MM.1S (cell line): ENCODE measurements at regions not wholly inside any gene's neighbourhood (a gene's known extent, or its start where the extent isn't known, plus 50 kb on each side); places are given as distances from the start of the nearest gene placed in this dataset.

Source experiments
- EZH2phosphoT487 ChIP-seq: fragments of 300-600 bp; sonication (generic); IDR thresholded peaks from 2 replicates; pipeline ENCODE4 v1.6.1; 2018; ENCODE audit warnings: antibody characterized with exemption, low read length
- TF ChIP-seq, protein P1 (sequence below): fragments of 300-600 bp; sonication (generic); IDR thresholded peaks from 2 replicates; pipeline ENCODE4 v1.5.1; 2016; ENCODE audit warnings: antibody characterized with exemption, low read length, mixed read lengths

DNA sequence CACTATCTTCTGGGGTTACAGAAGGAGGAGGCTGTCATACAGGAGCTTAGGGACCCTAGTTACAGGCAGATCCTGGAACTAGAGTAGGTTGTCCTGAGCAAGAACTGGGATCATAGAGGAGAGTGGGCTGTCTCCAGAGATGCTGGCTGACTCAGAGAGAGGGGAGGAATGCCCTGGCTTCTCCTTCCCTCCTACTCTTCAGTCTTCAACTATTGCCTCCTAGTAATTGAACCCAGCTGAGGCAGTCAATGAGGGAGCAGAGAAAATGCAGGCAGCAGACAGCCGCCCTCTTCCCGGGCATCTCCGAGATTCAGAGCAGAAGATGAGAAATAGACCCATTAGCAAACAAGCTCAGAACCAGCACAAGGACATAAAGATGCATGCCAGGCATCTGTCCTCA, 118.3 kb upstream of the PDE5A start:
- TF ChIP-seq, protein P1, sequence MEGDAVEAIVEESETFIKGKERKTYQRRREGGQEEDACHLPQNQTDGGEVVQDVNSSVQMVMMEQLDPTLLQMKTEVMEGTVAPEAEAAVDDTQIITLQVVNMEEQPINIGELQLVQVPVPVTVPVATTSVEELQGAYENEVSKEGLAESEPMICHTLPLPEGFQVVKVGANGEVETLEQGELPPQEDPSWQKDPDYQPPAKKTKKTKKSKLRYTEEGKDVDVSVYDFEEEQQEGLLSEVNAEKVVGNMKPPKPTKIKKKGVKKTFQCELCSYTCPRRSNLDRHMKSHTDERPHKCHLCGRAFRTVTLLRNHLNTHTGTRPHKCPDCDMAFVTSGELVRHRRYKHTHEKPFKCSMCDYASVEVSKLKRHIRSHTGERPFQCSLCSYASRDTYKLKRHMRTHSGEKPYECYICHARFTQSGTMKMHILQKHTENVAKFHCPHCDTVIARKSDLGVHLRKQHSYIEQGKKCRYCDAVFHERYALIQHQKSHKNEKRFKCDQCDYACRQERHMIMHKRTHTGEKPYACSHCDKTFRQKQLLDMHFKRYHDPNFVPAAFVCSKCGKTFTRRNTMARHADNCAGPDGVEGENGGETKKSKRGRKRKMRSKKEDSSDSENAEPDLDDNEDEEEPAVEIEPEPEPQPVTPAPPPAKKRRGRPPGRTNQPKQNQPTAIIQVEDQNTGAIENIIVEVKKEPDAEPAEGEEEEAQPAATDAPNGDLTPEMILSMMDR: no peak
- no peak for TF ChIP-seq EZH2phosphoT487
